ENCODE measurements at regions not wholly inside any gene's neighbourhood (a gene's known extent, or its start where the extent isn't known, plus 50 kb on each side); places are given as distances from the start of the nearest gene placed in this dataset.

- TF ChIP-seq POLR2A (IDR thresholded peaks at IDR 0.05), result no peak
- no peak for TF ChIP-seq CTCF (IDR thresholded peaks at IDR 0.05 in 4 of 5, conservative IDR thresholded peaks at IDR 0.05 in 1 of 5)
These were observed 50.7 kb upstream of the LYVE1 start for GRCh38 chr11:10619131-10619680.

Data from gastrocnemius medialis (tissue), 4 donors.